Esophagus muscularis mucosa (tissue), 4 donors: ENCODE measurements at regions not wholly inside any gene's neighbourhood (a gene's known extent, or its start where the extent isn't known, plus 50 kb on each side); places are given as distances from the start of the nearest gene placed in this dataset.
"Not testable (repeated sequence)": the region's sequence is repeated elsewhere in the genome, so short reads cannot be mapped to it uniquely, and the experiment has no call there.

ENCODE experiments used
- DNase-seq: peaks from one replicate; pipeline ENCODE4 v3.0.0-alpha.2; 2017; ENCODE audit errors: extremely low spot score
- H3K27ac ChIP-seq, 4 donors: fragments of 200-600 bp; sonication (generic); replicated peaks in 1 of 4; 1 replicate in 3 of 4; 2 replicates in 1 of 4; pipeline ENCODE4 v1.5.1; 2016 to 2019; ENCODE audit warnings: mild to moderate bottlenecking in 1 of 4
- H3K27me3 ChIP-seq, 4 donors: fragments of 200-600 bp; sonication (generic); one replicate each; pipeline versions ENCODE4 v1.5.1 to v1.6.0; 2016 to 2019
- H3K36me3 ChIP-seq, 4 donors: fragments of 200-600 bp; sonication (generic); one replicate each; pipeline ENCODE4 v1.5.1; 2016 to 2019
- H3K4me1 ChIP-seq, 4 donors: fragments of 200-600 bp; sonication (generic); one replicate each; pipeline ENCODE4 v1.5.1; 2016 to 2019
- H3K4me3 ChIP-seq, 4 donors: fragments of 200-600 bp; sonication (generic); 1 replicate in 2 of 4; 2 replicates in 2 of 4; pipeline ENCODE4 v1.5.1; 2016 to 2019; ENCODE audit warnings: mild to moderate bottlenecking in 4 of 4, moderate library complexity in 1 of 4
- H3K9me3 ChIP-seq, 4 donors: fragments of 200-600 bp; sonication (generic); 1 replicate in 3 of 4; 2 replicates in 1 of 4; pipeline ENCODE4 v1.5.1; 2016 to 2019
- CTCF ChIP-seq, 3 experiments: fragments of 200-600 bp in 2 of 3; fragments of 450-650 bp in 1 of 3; sonication (generic) in 2 of 3; IDR thresholded peaks; one replicate each; pipeline ENCODE4 v1.5.1; 2017 to 2019; ENCODE audit warnings: antibody characterized with exemption in 3 of 3, mild to moderate bottlenecking in 2 of 3, moderate library complexity in 1 of 3
- EP300 ChIP-seq: sonication (generic); formaldehyde crosslinking; IDR thresholded peaks from one replicate; pipeline ENCODE4 v1.6.1; 2017; ENCODE audit warnings: antibody characterized with exemption
- POLR2A ChIP-seq: fragments of 450-650 bp; IDR thresholded peaks from one replicate; pipeline ENCODE4 v1.6.1; 2017; ENCODE audit warnings: antibody characterized with exemption, moderate library complexity, mild to moderate bottlenecking, low read depth
- POLR2AphosphoS5 ChIP-seq, 2 donors: sonication (generic); formaldehyde crosslinking; IDR thresholded peaks; one replicate each; pipeline ENCODE4 v1.6.1; 2017; ENCODE audit warnings: antibody characterized with exemption in 2 of 2
- WGBS: methylation state at CpG from one replicate; pipeline ENCODE4 v1.1.5; 2018; 5-methylcytosine and 5-hydroxymethylcytosine counted together
- intact Hi-C: fragments of 100-400 bp; cut with DNase I; formaldehyde crosslinking; loops from one replicate; pipeline ENCODE4 v1.15.1; 2023

GRCh38 chr2:55779459-55780421, 86.1 kb upstream of the PNPT1 start:
- no peaks in the 10 kb centered on the region for H3K27me3 ChIP-seq
- no peak overlapping the region for H3K27ac ChIP-seq
- H3K4me1 ChIP-seq = no peaks in the 10 kb centered on the region
- no peak for DNase-seq
- 71% methylated on average over 7 of the region's 7 CpGs for WGBS
- H3K36me3 ChIP-seq = no peaks in the 10 kb centered on the region
- H3K4me3 ChIP-seq = no peak overlapping the region
- TF ChIP-seq EP300 (no peak), CTCF (IDR thresholded peaks at IDR 0.05) (no peak), POLR2A (no peak), POLR2AphosphoS5 (IDR thresholded peaks at IDR 0.05) (no peak)
- no peaks in the 10 kb centered on the region for H3K9me3 ChIP-seq
- intact Hi-C loops = no loop called here

GRCh38 chr2:55776966-55777365, 83.3 kb upstream of the PNPT1 start:
- Histone ChIP-seq H3K4me1 (no peaks in the 10 kb centered on the region), H3K4me3 (no peak overlapping the region), H3K9me3 (no peaks in the 10 kb centered on the region), H3K27me3 (no peaks in the 10 kb centered on the region), H3K36me3 (no peaks in the 10 kb centered on the region), H3K27ac (no peak overlapping the region)
- intact Hi-C loops = no loop called here
- 90% methylated on average over 3 of the region's 3 CpGs for WGBS
- TF ChIP-seq POLR2AphosphoS5 (IDR thresholded peaks at IDR 0.05) = no peak
- no peak for TF ChIP-seq CTCF (IDR thresholded peaks at IDR 0.05)
- TF ChIP-seq EP300 = no peak
- no peak for TF ChIP-seq POLR2A
- DNase-seq = no peak

GRCh38 chr2:55776479-55776878, 82.8 kb upstream of the PNPT1 start:
- 81% methylated on average over 2 of the region's 2 CpGs for WGBS
- DNase-seq = no peak
- intact Hi-C loops = no loop called here
- Histone ChIP-seq H3K36me3 (no peaks in the 10 kb centered on the region), H3K27ac (no peak overlapping the region), H3K4me3 (no peak overlapping the region), H3K9me3 (no peaks in the 10 kb centered on the region), H3K4me1 (no peaks in the 10 kb centered on the region), H3K27me3 (no peaks in the 10 kb centered on the region)
- no peak for TF ChIP-seq CTCF (IDR thresholded peaks at IDR 0.05)
- TF ChIP-seq POLR2AphosphoS5 (IDR thresholded peaks at IDR 0.05) = no peak
- no peak for TF ChIP-seq POLR2A
- TF ChIP-seq EP300 = no peak

- Histone ChIP-seq H3K36me3 (no peaks in the 10 kb centered on the region), H3K27me3 (no peaks in the 10 kb centered on the region), H3K9me3 (no peaks in the 10 kb centered on the region), H3K4me3 (no peak overlapping the region), H3K27ac (no peak overlapping the region), H3K4me1 (no peaks in the 10 kb centered on the region)
- no peak for DNase-seq
- WGBS = 75% methylated on average over 4 of the region's 4 CpGs
- intact Hi-C loops = no loop called here
- no peak for TF ChIP-seq POLR2AphosphoS5 (IDR thresholded peaks at IDR 0.05)
- no peak for TF ChIP-seq POLR2A
- TF ChIP-seq CTCF (IDR thresholded peaks at IDR 0.05) = no peak
- no peak for TF ChIP-seq EP300
These were observed 82.2 kb upstream of the PNPT1 start for GRCh38 chr2:55775828-55776227.

GRCh38 chr2:55773651-55774050, 80.0 kb upstream of the PNPT1 start:
- intact Hi-C loops, H3K27ac ChIP-seq, H3K4me1 ChIP-seq, H3K9me3 ChIP-seq, DNase-seq, H3K36me3 ChIP-seq, H3K4me3 ChIP-seq, H3K27me3 ChIP-seq: not testable (repeated sequence)
- WGBS = no CpG with 5 or more reads among the region's 31 CpGs
